Keratinocyte (primary cell): ENCODE measurements at regions not wholly inside any gene's neighbourhood (a gene's known extent, or its start where the extent isn't known, plus 50 kb on each side); places are given as distances from the start of the nearest gene placed in this dataset.

Source experiments
- DNase-seq: peaks from one replicate; pipeline ENCODE4 v3.0.0-alpha.2; 2011; ENCODE audit warnings: low read depth, missing footprints, low spot score
- FAIRE-seq: peaks from 2 replicates; lab custom pipeline; 2011; peaks lifted over from hg19 to GRCh38; lab: Jason Lieb, UNC
- H2AFZ ChIP-seq: 2 replicates; pipeline ENCODE4 v1.6.0; 2012; ENCODE audit warnings: low read length, control low read depth, inconsistent platforms; ENCODE audit not compliant: control insufficient read depth
- H3K27ac ChIP-seq: 2 replicates; pipeline ENCODE4 v1.5.1; 2011; ENCODE audit warnings: low read length; ENCODE audit not compliant: control insufficient read depth, insufficient read depth
- H3K27me3 ChIP-seq: 3 replicates; pipeline ENCODE4 v1.6.0; 2011; ENCODE audit warnings: low read length; ENCODE audit not compliant: control insufficient read depth, insufficient read depth; ENCODE audit errors: extremely low read depth
- H3K36me3 ChIP-seq, 2 experiments: 2 replicates in 1 of 2; 3 replicates in 1 of 2; pipeline ENCODE4 v1.5.1; 2011; ENCODE audit warnings: low read length in 2 of 2, mild to moderate bottlenecking in 1 of 2; ENCODE audit not compliant: control insufficient read depth in 2 of 2, insufficient read depth in 2 of 2; ENCODE audit errors: extremely low read depth in 1 of 2
- H3K4me1 ChIP-seq: 3 replicates; pipeline ENCODE4 v1.5.1; 2011; ENCODE audit warnings: low read length; ENCODE audit not compliant: control insufficient read depth, insufficient read depth; ENCODE audit errors: extremely low read depth
- H3K4me2 ChIP-seq: 3 replicates; pipeline ENCODE4 v1.6.0; 2011; ENCODE audit warnings: low read depth, low read length; ENCODE audit not compliant: control insufficient read depth, insufficient read depth; ENCODE audit errors: extremely low read depth
- H3K4me3 ChIP-seq, 3 experiments: fragments of 200-600 bp in 1 of 3; sonication (generic) in 1 of 3; 2 replicates in 2 of 3; 3 replicates in 1 of 3; pipeline ENCODE4 v1.5.1; 2011 to 2016; ENCODE audit warnings: low read length in 3 of 3, mild to moderate bottlenecking in 3 of 3, control low read depth in 2 of 3, inconsistent platforms in 1 of 3, low read depth in 1 of 3, mixed read lengths in 1 of 3, mixed run types in 1 of 3, moderate library complexity in 1 of 3; ENCODE audit not compliant: control insufficient read depth in 2 of 3, insufficient read depth in 2 of 3; ENCODE audit errors: extremely low read depth in 1 of 3
- H3K79me2 ChIP-seq: 2 replicates; pipeline ENCODE4 v1.6.0; 2012; ENCODE audit warnings: low read length; ENCODE audit not compliant: control insufficient read depth, insufficient read depth
- H3K9ac ChIP-seq: 3 replicates; pipeline ENCODE4 v1.6.0; 2011; ENCODE audit warnings: low read length; ENCODE audit not compliant: control insufficient read depth, insufficient read depth; ENCODE audit errors: extremely low read depth
- H3K9me1 ChIP-seq: 3 replicates; pipeline ENCODE4 v1.6.0; 2011; ENCODE audit warnings: low read length; ENCODE audit not compliant: control insufficient read depth, insufficient read depth; ENCODE audit errors: extremely low read depth
- H3K9me3 ChIP-seq: 2 replicates; pipeline ENCODE4 v1.5.1; 2012; ENCODE audit warnings: low read depth, low read length; ENCODE audit not compliant: control insufficient read depth
- H4K20me1 ChIP-seq: 3 replicates; pipeline ENCODE4 v1.6.0; 2011; ENCODE audit warnings: low read length; ENCODE audit not compliant: control insufficient read depth, insufficient read depth; ENCODE audit errors: extremely low read depth
- EZH2 ChIP-seq: IDR thresholded peaks from one replicate; pipeline ENCODE4 v1.6.1; 2012; ENCODE audit warnings: inconsistent platforms, mild to moderate bottlenecking, low read length, moderate library complexity
- dilution Hi-C: fragments of 300-500 bp; cut with MboI; formaldehyde crosslinking; loops from one replicate; pipeline ENCODE4 v1.7.0; 2020; ENCODE audit warnings: low sequenced_read_pairs; ENCODE audit not compliant: extremely low pct_ligation_motif_present
- TF ChIP-seq, protein P1 (sequence below), 3 experiments: IDR thresholded peaks in 1 of 3; conservative IDR thresholded peaks in 1 of 3; optimal IDR thresholded peaks in 1 of 3; 2 replicates in 2 of 3; 3 replicates in 1 of 3; pipeline versions ENCODE3 to v1.5.1; 2011; ENCODE audit warnings: low read length in 3 of 3, mild to moderate bottlenecking in 3 of 3, moderate library complexity in 2 of 3, control low read depth in 1 of 3, inconsistent platforms in 1 of 3; ENCODE audit not compliant: insufficient read depth in 2 of 3; ENCODE audit errors: extremely low read depth in 1 of 3

DNA sequence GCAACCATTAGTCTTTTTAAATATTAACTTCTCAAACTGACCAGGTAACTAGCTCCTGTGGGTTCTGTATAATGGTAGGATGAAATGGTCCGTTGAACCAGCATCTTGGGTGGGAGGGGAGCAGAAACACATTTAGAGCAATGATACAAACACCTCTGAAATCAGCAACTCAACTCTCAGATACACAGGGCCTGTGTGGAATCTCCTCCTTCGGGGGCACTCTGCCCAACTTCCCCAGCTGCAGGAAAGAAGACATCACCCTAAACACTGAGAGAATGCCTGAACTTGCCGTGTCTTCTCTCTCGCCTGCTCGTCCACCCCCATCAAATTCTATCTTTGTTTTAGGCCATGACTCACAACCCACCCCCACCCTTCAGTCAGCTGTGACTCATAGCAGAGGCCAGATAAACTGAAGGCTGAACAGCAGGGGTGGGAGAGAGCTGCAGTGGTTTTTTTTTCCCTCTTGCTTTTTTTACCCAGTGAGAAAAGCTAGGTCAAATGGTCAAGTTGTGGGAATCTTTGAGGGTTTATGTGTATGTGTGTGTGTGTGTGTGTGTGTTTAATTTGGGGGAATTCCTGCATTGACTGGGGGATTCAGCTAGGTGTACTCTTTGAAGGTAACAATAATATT lies 593.4 kb upstream of the JAG1 start:
- H3K27me3 ChIP-seq = no peaks in the 10 kb centered on the region
- dilution Hi-C loops = no loop called here
- peak overlapping the region; percentile 48 for H2AFZ ChIP-seq
- peak; percentile 52 for DNase-seq
- TF ChIP-seq EZH2 = no peak
- TF ChIP-seq, protein P1, sequence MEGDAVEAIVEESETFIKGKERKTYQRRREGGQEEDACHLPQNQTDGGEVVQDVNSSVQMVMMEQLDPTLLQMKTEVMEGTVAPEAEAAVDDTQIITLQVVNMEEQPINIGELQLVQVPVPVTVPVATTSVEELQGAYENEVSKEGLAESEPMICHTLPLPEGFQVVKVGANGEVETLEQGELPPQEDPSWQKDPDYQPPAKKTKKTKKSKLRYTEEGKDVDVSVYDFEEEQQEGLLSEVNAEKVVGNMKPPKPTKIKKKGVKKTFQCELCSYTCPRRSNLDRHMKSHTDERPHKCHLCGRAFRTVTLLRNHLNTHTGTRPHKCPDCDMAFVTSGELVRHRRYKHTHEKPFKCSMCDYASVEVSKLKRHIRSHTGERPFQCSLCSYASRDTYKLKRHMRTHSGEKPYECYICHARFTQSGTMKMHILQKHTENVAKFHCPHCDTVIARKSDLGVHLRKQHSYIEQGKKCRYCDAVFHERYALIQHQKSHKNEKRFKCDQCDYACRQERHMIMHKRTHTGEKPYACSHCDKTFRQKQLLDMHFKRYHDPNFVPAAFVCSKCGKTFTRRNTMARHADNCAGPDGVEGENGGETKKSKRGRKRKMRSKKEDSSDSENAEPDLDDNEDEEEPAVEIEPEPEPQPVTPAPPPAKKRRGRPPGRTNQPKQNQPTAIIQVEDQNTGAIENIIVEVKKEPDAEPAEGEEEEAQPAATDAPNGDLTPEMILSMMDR (optimal IDR thresholded peaks at IDR 0.05 in 1 of 3, IDR thresholded peaks at IDR 0.05 in 1 of 3, conservative IDR thresholded peaks at IDR 0.05 in 1 of 3; ENCODE audit: extremely low read depth in 1 of 3, insufficient read depth in 2 of 3, low read length in 3 of 3) = peak; percentile 6 to 26 (median 19)
- H3K4me2 ChIP-seq = peak overlapping the region; percentile 79
- H3K4me3 ChIP-seq = peak overlapping the region in 1 of 3 experiments; percentile 13
- no peaks in the 10 kb centered on the region for H3K9me3 ChIP-seq
- H3K79me2 ChIP-seq = no peaks in the 10 kb centered on the region
- no peaks in the 10 kb centered on the region for H3K9me1 ChIP-seq
- H4K20me1 ChIP-seq = no peaks in the 10 kb centered on the region
- FAIRE-seq = peak; percentile 99
- peaks cover 33% of the 10 kb centered on the region for H3K4me1 ChIP-seq
- H3K27ac ChIP-seq = peak overlapping the region; percentile 73
- peak overlapping the region; percentile 46 for H3K9ac ChIP-seq
- H3K36me3 ChIP-seq = no peaks in the 10 kb centered on the region

DNA sequence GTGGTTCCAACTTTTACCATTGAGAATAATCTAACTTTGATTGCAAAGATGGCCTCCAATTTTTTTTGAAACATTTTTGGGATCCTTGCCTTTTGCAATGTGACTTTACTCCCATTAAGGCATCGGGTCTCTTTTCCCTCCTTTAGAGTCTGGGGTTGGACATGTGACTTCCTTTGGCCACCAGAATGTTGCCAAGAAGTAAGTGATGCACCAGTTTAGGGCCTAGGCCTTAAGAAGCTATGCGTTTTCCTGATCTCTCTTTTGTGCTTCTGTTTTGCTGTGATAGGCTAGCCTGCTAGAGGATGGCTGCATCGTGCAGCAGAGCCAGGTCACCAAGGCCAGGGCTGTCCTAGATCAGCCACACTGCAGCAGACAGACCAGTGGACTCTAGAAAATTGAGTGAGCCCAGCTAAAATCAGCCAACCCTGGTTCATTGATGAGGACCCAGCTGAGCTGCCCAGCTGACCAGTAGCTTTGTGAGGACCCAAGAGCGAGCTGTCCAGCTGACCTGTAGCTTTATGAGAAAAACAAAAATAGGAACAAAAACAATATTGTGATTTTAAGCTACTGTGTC lies 594.0 kb upstream of the JAG1 start:
- Histone ChIP-seq H3K9me1 (no peaks in the 10 kb centered on the region), H3K36me3 (no peaks in the 10 kb centered on the region), H3K27me3 (no peaks in the 10 kb centered on the region), H3K4me2 (peak overlapping the region; percentile 79), H3K4me3 (no peak overlapping the region), H2AFZ (peak overlapping the region; percentile 31), H3K79me2 (no peaks in the 10 kb centered on the region), H3K27ac (peak overlapping the region; percentile 67), H3K9me3 (no peaks in the 10 kb centered on the region), H3K9ac (peak overlapping the region; percentile 46), H3K4me1 (peaks cover 33% of the 10 kb centered on the region), H4K20me1 (no peaks in the 10 kb centered on the region)
- dilution Hi-C loops = no loop called here
- TF ChIP-seq, protein P1 (optimal IDR thresholded peaks at IDR 0.05 in 1 of 3, IDR thresholded peaks at IDR 0.05 in 1 of 3, conservative IDR thresholded peaks at IDR 0.05 in 1 of 3; ENCODE audit: extremely low read depth in 1 of 3, insufficient read depth in 2 of 3, low read length in 3 of 3) = no peak
- TF ChIP-seq EZH2 = no peak
- DNase-seq (no peak), FAIRE-seq (no peak)
